ENCODE measurements at regions not wholly inside any gene's neighbourhood (a gene's known extent, or its start where the extent isn't known, plus 50 kb on each side); places are given as distances from the start of the nearest gene placed in this dataset.
"Not testable (repeated sequence)": the region's sequence is repeated elsewhere in the genome, so short reads cannot be mapped to it uniquely, and the experiment has no call there.

DNA sequence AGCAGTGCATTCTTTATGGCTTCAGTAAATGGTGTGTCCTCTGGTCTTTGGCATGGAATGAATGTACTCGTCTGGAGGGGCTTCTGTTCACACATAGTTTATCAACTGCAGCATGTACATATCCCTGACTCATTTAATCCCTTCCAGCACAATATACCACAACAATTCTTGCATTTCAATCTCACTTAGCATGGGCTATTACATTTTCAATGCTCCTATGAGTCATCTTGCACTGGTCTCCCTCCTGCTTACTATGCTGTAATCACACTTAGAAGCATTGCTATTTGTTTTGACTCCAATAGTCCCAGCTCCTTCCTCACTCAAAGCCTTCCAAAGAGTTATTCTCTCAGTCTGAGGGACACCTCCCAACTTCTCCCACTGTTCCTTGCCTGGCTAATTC is 180.9 kb upstream of the NUDT10 start:
- no peak for DNase-seq (ENCODE audit: low read depth)

DNA sequence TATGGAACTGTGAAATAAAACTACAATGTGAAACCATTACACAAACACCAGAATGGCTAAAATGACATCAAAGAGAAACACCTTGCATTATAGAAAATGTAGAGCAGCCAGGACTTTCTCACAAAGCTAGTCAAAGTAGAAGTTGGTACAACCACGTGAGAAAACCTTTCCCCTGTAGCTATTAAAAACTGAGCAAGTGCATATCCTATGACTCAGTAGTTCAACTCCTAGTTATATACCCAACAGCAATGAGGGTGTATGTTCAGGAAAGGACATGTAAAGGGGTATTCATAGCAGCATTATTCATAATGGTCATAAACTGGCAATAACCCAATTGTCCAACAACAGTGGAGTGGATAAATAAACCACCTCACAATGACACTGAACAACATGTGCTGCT is 177.5 kb upstream of the NUDT10 start:
- no peak for DNase-seq (ENCODE audit: low read depth)

DNA sequence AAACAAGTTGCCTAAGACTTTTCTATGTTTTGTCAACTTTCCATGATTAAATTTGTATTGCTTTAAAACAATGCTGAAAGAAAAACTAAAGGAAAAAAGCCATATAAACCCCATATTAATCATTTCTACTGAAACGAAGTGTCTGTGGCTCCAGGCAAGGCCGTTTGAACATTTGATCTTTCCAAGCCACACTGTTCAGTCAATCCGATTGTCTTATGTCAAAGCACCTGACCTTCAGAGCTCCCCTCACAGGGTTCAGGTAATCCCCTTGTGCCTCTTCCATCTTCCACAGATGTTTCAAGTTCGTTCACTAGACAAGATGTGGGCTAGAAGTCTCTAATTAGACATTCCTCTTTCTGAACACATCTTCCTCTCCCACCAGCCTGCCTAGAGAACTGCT is 177.1 kb upstream of the NUDT10 start:
- no peak for DNase-seq (ENCODE audit: low read depth)

DNA sequence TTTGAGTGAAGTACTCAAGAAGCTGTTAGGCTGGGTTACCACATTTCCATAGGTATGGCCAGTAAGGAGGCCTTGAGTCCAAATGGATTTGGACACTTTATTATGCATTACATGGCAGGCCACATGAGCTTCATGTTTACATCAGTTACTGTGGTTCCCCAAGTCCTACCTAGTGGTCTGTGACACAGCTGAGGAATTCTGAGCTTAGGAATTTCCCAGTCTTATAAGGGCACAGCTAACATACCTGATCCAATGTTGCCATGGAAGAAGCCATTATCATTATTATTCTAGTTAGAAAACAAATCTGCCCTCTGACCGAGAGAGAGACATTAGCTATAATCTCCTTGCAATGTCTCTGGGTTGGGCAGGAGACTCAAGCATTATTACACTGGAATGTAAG is 174.4 kb upstream of the NUDT10 start:
- no peak for DNase-seq (ENCODE audit: low read depth)

DNA sequence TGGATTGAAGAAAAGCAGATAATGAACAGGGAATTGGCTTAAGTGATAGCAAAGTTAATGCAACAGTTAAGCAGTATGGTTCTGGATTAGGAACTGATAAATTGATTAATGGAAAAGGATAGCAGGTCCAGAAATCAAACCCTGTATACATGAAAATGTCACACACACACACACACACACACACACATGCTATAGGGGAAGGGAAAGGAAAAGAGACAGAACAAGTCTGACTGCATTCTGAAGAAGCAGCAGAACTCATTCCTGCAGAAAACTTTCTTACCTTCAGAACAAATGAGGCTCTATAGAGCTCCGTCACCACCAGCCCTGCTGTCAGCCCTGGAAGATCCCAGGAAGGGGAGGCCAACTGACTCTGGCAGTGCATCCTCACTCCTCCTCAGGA is 173.2 kb upstream of the NUDT10 start:
- DNase-seq (ENCODE audit: low read depth), result not testable (repeated sequence)

DNA sequence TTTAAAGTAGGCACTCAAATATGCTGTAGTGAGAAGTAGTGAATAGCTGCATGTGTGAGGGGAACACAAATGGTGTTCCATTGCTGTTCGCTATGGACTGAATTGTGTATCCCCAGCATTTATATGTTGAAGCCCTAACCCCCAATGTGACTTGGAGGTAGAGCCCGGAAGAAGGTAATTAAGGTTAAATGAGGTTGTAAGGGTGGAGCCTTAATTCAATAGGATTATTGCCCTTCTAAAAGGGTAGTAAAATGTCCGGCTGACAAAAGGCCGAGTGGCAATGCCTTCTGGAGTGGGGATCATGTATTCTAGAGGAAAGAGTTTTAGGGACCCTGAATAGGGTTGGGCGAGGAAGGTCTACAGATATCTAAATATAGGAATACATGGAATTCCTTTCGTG is 168.9 kb upstream of the NUDT10 start:
- no peak for DNase-seq (ENCODE audit: low read depth)

DNA sequence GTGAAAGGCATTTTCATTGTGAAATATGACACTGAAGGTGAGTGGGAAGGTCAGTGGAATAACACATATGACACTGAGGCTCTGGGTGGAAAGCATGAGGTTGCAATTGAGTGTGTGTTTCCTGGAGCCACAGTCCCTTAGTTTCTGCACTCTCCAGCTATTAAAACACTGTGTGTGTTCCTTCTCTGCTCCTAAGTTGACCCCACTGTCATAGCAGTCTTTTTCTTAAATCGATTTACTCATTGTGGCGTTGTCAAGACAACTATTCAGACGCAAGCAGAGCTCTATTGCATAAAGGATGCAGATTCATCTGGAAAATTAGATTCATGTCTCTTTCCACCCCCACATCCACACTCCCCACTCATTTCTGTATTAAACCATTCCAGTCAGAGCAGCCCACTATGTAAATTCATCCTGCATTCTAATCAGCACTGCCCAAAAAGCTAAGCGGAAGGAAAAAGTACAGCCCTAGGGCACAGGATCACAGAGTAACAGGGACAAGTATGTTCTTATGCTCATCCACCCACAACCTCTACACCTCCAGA is 154.2 kb upstream of the NUDT10 start:
- DNase-seq (ENCODE audit: low read depth), result not testable (repeated sequence)

DNA sequence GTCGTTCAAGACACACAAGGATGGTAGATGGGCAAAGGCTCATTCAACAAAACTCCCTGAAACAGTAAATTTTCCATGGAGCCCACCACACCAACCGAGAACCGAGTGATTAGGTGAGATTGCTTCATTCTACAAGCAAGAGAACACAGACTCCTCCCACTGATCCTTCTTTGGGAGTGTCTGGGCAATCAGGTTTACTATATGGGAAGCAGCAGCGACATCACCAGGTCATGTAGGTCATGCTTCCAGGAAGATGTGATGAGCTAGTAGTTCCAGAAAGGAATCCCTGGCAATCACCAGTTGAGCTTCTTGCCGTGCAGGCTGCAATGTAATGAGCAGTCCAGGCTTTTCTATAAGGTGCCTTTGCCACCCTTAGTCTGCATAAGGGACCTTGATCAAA is 152.8 kb upstream of the NUDT10 start:
- not testable (repeated sequence) for DNase-seq (ENCODE audit: low read depth)

DNA sequence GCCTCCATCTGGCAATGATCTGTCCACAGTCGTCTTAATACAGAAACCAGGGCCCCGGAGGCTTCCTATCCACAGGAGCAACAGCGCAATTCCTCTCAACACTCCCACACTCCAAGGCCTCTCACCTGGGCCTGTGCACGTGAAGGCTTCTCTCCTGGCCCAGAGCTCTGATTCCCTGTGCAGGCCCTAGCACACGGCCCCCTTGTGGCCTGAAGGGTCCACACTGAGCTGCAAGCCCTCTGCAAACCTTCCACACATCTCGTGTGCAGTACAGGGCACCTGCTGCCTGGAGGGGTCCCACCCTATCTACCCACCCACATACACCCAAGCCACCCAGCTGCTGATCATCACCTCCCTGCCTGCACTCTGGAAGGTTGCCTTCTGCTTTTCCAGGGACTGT is 150.1 kb upstream of the NUDT10 start:
- DNase-seq (ENCODE audit: low read depth), result no peak

DNA sequence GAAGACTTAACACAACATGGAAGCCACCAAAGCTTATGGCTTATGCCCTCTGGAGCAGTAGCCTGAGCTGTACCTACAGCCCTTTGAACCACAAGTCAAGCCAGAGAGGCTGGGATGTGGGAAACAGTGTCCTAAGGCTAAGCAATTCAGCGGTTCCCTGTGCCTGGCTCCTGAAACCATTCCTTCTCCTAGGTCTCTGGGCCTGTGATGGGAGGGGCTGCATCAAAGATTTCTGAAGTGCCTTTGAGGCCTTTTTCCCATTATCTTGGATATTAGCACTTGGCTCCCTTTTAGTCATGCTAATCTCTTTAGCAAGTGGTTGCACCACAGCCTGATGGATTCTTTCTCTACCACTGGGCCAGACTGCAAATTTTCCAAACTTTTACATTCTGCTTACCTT is 140.5 kb upstream of the NUDT10 start:
- no peak for DNase-seq (ENCODE audit: low read depth)

DNA sequence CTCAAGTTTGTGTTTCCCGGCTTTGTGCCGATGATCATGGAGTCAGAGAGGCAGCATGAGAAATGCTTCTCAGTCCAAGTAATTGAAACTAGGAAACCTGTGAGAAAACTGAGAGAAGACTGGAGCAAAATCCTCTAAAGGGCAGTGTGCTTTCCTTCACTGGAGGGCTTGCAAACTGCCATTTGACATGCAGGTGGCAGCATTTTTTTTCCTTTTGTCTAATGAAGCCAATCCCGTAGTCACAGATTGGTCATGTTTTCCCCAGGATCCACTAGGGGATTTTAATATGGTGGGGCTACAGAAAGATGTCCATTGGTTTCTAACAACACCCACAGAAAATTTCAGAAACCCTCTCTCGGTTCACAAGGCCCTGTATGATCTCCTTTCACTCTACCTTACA is 117.4 kb upstream of the NUDT10 start:
- no peak for DNase-seq (ENCODE audit: low read depth)

DNA sequence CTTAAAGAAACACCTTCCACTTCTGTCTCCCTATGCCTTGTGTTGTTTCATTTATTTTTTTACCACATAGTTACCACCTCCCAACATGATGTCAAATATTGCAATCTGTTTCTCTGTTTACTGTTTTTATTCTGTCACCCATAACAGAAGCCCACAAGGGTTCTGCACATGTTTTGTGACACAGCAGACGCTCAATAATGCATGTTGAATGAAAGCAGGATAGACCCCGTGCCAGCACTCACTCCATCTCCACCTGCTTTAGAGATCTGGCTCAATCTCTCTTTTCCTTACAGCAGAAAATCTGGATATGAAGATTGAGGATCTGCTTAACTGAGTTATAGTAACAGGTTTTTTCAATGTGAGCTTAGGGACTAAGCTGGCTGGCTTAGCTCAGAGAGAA is 116.8 kb upstream of the NUDT10 start:
- DNase-seq (ENCODE audit: low read depth), result no peak

DNA sequence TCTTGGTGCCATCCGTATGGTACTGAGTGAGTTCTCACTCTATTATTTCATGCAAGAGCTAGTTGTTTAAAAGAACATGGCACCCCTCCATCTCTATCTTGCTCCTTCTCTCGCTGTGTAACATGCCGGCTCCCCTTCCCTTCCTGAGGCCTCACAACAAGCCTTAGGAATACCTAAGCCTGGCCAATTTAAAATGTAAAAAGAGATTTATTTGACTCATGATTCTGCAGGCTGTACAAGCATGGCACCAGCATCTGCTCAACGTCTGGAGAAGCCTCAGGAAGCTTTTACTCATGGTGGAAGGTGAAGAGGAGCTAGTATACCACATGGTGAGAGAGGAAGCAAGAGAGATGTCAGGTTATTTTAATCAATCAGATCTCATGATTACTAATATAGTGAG is 90.4 kb upstream of the NUDT10 start:
- DNase-seq (ENCODE audit: low read depth), result no peak

DNA sequence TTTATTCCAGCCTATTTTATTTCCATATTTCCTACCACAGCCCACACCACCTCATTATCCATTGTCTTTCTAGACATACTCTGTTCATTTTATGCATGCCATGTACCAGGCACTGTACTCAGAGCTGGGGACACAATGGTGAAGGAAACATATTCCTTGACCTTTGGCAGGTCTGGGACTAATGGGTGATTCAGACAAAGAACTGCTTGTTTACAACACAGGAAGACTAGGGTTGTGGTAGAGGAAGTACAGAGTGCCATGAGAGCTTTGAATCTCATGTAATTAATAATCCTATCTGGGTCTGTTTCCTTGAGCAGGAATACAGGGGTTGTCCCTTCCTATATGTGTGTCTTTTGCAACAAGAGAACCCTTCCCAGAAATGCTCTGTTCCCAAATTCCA is 75.1 kb upstream of the NUDT10 start:
- no peak for DNase-seq (ENCODE audit: low read depth)

DNA sequence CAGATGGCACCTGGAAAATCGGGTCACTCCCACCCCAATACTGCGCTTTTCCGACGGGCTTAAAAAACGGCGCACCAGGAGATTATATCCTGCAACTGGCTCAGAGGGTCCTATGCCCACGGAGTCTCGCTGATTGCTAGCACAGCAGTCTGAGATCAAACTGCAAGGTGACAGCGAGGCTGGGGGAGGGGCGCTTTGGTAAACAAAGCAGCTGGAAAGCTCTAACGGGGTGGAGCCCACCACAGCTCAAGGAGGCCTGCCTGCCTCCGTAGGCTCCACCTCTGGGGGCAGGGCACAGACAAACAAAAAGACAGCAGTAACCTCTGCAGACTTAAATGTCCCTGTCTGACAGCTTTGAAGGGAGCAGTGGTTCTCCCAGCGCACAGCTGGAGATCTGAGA is 70.4 kb upstream of the NUDT10 start:
- not testable (repeated sequence) for DNase-seq (ENCODE audit: low read depth)

DNA sequence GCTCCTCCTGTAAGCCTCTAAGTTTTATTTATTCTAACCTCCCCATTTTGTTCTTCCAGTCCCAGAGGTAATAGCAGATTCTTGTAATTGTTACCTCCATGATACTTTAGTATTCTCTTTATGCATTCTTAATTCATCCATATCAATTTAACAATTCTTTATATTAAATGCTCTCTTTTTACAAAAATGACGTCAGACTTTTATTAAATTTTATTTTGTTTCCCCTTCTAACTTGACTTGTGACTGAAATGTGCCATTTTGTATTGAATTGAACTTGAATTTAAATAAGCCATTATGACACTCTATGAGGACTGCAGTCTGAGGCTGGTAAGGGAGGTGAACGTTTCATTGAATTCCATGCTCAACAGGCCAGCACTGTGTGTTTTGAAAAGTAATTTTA is 60.0 kb upstream of the NUDT10 start:
- no peak for DNase-seq (ENCODE audit: low read depth)

DNA sequence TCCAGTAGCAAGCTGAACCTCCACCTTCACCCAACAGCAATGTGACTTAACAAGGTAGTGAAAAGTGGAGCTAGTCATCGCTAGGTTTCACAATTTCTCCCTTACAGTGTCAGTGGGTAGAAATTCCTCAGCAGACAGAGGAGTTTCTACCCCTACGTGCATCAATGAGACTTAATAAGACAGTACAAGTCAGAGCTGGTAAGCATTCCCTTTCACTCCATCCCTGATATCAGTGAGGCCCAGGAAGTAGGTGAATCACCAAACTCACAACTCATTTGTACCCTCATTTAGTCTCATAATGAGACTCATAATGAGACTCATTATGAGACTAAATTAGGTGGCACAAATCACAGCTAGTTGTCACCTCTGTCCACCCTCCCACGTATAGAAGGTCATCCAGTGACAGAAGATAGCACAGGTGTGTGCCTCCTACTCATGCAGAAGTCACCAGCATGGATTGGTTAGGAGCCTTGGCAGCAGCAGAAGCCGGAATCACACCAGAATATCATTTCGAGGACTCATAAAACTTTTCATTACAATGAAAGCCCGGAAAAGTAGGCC is 50.8 kb upstream of the NUDT10 start:
- DNase-seq (ENCODE audit: low read depth), result no peak

Data from stimulated activated CD8-positive, alpha-beta memory T cell treated with anti-CD3 and anti-CD28 coated beads, Interleukin-7, amount 100 ng/mL, for 24 hours (primary cell).